ENCODE measurements at regions not wholly inside any gene's neighbourhood (a gene's known extent, or its start where the extent isn't known, plus 50 kb on each side); places are given as distances from the start of the nearest gene placed in this dataset.

DNA sequence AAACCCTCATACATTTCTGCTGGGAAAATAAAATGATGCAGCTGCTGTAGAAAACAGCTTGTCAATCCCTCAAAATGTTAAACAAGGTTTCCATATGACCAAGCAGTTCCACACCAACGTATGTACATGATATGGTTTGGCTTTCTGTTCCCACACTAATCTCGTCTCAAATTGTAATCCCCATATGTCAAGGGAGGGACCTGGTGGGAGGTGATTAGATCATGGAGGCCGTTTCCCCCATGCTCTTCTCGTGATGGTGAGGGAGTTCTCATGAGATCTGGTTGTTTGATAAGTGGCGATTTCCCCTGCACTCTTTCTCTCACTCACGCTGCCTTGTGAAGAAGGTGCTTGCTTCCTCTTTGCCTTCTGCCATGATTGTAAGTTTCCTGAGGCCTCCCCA lies 100.6 kb upstream of the SLC24A5 start:
- H3K14ac ChIP-seq (ENCODE audit: insufficient read length), result no peak overlapping the region
- no peak overlapping the region for H3K23ac ChIP-seq (ENCODE audit: insufficient read length)
- H2BK20ac ChIP-seq (ENCODE audit: low read length), result no peak overlapping the region
- DNase-seq (ENCODE audit: low read depth in 1 of 2, low spot score in 2 of 2), result no peak
- H3K4ac ChIP-seq (replicated peaks; ENCODE audit: insufficient read length, low read depth, low read length), result no peak overlapping the region
- no peaks in the 10 kb centered on the region for H3K36me3 ChIP-seq (ENCODE audit: control insufficient read depth in 2 of 4, insufficient read depth in 4 of 4, low read length in 3 of 4)
- H3K27me3 ChIP-seq (replicated peaks in 1 of 4; ENCODE audit: control insufficient read depth in 3 of 4, extremely low read depth in 1 of 4, insufficient read depth in 3 of 4, low read length in 3 of 4), result no peaks in the 10 kb centered on the region
- H4K20me1 ChIP-seq (replicated peaks in 1 of 2; ENCODE audit: control insufficient read depth in 1 of 2, insufficient read depth in 2 of 2, low read length in 2 of 2), result no peaks in the 10 kb centered on the region
- H4K5ac ChIP-seq (ENCODE audit: insufficient read length, low read depth, low read length), result no peak overlapping the region
- no peak overlapping the region for H2BK5ac ChIP-seq (ENCODE audit: low read depth, low read length)
- H3K4me1 ChIP-seq (replicated peaks in 1 of 4; ENCODE audit: control insufficient read depth in 3 of 4, insufficient read depth in 4 of 4, low read length in 3 of 4), result no peaks in the 10 kb centered on the region
- H3K18ac ChIP-seq (ENCODE audit: extremely low read depth, low read length), result no peak overlapping the region
- no peak overlapping the region for H3K4me3 ChIP-seq (ENCODE audit: extremely low read depth in 1 of 4, insufficient read depth in 2 of 4, low read depth in 3 of 4, low read length in 4 of 4)
- no peak overlapping the region for H4K8ac ChIP-seq (ENCODE audit: extremely low read depth, insufficient read depth, low read length)
- no peak overlapping the region for H4K91ac ChIP-seq (replicated peaks; ENCODE audit: insufficient read length, low read length)
- H3K56ac ChIP-seq (replicated peaks; ENCODE audit: insufficient read length, low read depth, low read length), result no peak overlapping the region
- no peak overlapping the region for H3K27ac ChIP-seq (ENCODE audit: low read depth, low read length)
- no peak overlapping the region for H3K4me2 ChIP-seq (ENCODE audit: insufficient read depth in 1 of 2, low read depth in 2 of 2, low read length in 2 of 2)
- ChIA-PET POLR2A (ENCODE audit: partially characterized antibody) (no interaction called here), CTCF (ENCODE audit: partially characterized antibody) (no interaction called here)
- no peaks in the 10 kb centered on the region; a peak in 1 of 4 replicates for H3K79me2 ChIP-seq (ENCODE audit: control insufficient read depth in 1 of 2, insufficient read depth in 2 of 2, low read length in 2 of 2)
- H3K23me2 ChIP-seq (ENCODE audit: low read depth, low read length), result no peaks in the 10 kb centered on the region
- no peak for FAIRE-seq
- H3K9me3 ChIP-seq (ENCODE audit: insufficient read depth in 2 of 2, low read depth in 1 of 2, low read length in 1 of 2), result no peaks in the 10 kb centered on the region
- H2BK12ac ChIP-seq (ENCODE audit: low read depth, low read length), result no peak overlapping the region
- no peak overlapping the region for H2AK5ac ChIP-seq (ENCODE audit: low read depth, low read length)
- WGBS, 2 experiments (ENCODE audit: extremely low coverage in 1 of 2, insufficient coverage in 1 of 2, insufficient read length in 1 of 2, insufficient replicate concordance in 2 of 2, low coverage in 1 of 2, low lambda C conversion rate in 2 of 2, missing lambda C conversion rate in 1 of 2), result 89% methylated on average over 6 of the region's 6 CpGs; no CpG with 5 or more reads in 1 of the 2 experiments
- TF ChIP-seq SP4 (IDR thresholded peaks at IDR 0.05; ENCODE audit: low read length) (no peak), SP1 (IDR thresholded peaks at IDR 0.05; ENCODE audit: low read depth, low read length) (no peak)
- no peak overlapping the region for H2BK15ac ChIP-seq (ENCODE audit: low read length)
- no peak overlapping the region; the same call in 1 of the 2 replicates for H2AFZ ChIP-seq (ENCODE audit: low read length)
- H3K79me1 ChIP-seq (ENCODE audit: low read depth, low read length), result no peaks in the 10 kb centered on the region
- H2BK120ac ChIP-seq (replicated peaks; ENCODE audit: low read depth, low read length), result no peak overlapping the region
- H3K9ac ChIP-seq (replicated peaks in 1 of 4; ENCODE audit: extremely low read depth in 1 of 4, low read depth in 3 of 4, low read length in 3 of 4), result no peak overlapping the region
